SW480 (cell line): ENCODE measurements at regions not wholly inside any gene's neighbourhood (a gene's known extent, or its start where the extent isn't known, plus 50 kb on each side); places are given as distances from the start of the nearest gene placed in this dataset.
"Not testable (repeated sequence)": the region's sequence is repeated elsewhere in the genome, so short reads cannot be mapped to it uniquely, and the experiment has no call there.

ENCODE experiments used
- DNase-seq: peaks from one replicate; pipeline ENCODE4 v3.0.0-alpha.2; 2016; ENCODE audit warnings: low spot score

GRCh38 chr15:87578776-87579175, 677.8 kb downstream of the NTRK3 start:
- no peak for DNase-seq

- no peak for DNase-seq
These were observed 679.2 kb downstream of the NTRK3 start for GRCh38 chr15:87577336-87577735.

GRCh38 chr15:87576486-87577176, 679.9 kb downstream of the NTRK3 start:
- DNase-seq, result no peak

- DNase-seq, result no peak
These were observed 680.6 kb downstream of the NTRK3 start for GRCh38 chr15:87575896-87576473.

- no peak for DNase-seq
These were observed 683.0 kb downstream of the NTRK3 start for GRCh38 chr15:87573534-87573933.

GRCh38 chr15:87573039-87573438, 683.5 kb downstream of the NTRK3 start:
- DNase-seq, result no peak

GRCh38 chr15:87572381-87572910, 684.1 kb downstream of the NTRK3 start:
- DNase-seq, result no peak

- DNase-seq, result no peak
These were observed 686.3 kb downstream of the NTRK3 start for GRCh38 chr15:87570206-87570605.

GRCh38 chr15:87569581-87569980, 687.0 kb downstream of the NTRK3 start:
- DNase-seq, result no peak

- DNase-seq, result no peak
These were observed 689.0 kb downstream of the NTRK3 start for GRCh38 chr15:87567406-87568030.

GRCh38 chr15:87566236-87566635, 690.3 kb downstream of the NTRK3 start:
- DNase-seq, result no peak

- DNase-seq, result no peak
These were observed 691.9 kb downstream of the NTRK3 start for GRCh38 chr15:87564681-87565080.

- DNase-seq, result no peak
These were observed 692.7 kb downstream of the NTRK3 start for GRCh38 chr15:87563869-87564268.

GRCh38 chr15:87562203-87562602, 694.3 kb downstream of the NTRK3 start:
- no peak for DNase-seq

- DNase-seq, result no peak
These were observed 694.9 kb downstream of the NTRK3 start for GRCh38 chr15:87561641-87562040.

GRCh38 chr15:87557881-87558280, 698.7 kb downstream of the NTRK3 start:
- DNase-seq, result no peak

- no peak for DNase-seq
These were observed 699.7 kb downstream of the NTRK3 start for GRCh38 chr15:87556886-87557285.

GRCh38 chr15:87549860-87550259, 706.7 kb downstream of the NTRK3 start:
- no peak for DNase-seq

GRCh38 chr15:87549296-87549695, 707.2 kb downstream of the NTRK3 start:
- no peak for DNase-seq

- not testable (repeated sequence) for DNase-seq
These were observed 707.9 kb downstream of the NTRK3 start for GRCh38 chr15:87548590-87548989.

- no peak for DNase-seq
These were observed 708.9 kb downstream of the NTRK3 start for GRCh38 chr15:87547470-87548181.

- no peak for DNase-seq
These were observed 718.2 kb downstream of the NTRK3 start for GRCh38 chr15:87538327-87538834.
